Inflammatory macrophage (primary cell): ENCODE measurements at regions not wholly inside any gene's neighbourhood (a gene's known extent, or its start where the extent isn't known, plus 50 kb on each side); places are given as distances from the start of the nearest gene placed in this dataset.
"Not testable (repeated sequence)": the region's sequence is repeated elsewhere in the genome, so short reads cannot be mapped to it uniquely, and the experiment has no call there.

Experiments used
- DNase-seq, 2 donors: peaks; one replicate each; pipeline ENCODE4 v3.0.0-alpha.2; 2020 to 2022

DNA sequence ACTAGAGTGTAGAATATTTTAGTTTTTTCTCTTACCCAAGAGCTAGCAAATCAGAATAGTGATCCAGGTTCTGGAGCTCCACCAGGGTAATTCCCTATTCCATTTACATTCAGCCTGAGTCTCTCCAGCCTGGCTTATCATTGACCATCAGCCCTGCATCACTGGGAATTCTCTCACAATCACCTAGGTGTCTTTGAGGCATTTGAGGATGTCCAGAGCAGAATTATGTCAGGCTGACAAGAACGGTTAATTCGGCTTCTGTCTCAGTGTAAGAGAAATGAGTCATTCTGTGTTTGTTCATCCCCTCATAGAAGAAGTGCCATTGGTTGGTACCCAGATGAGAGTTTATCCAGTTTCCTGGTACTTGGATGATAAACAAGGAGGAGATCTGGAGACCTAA, 180.5 kb downstream of the ZNF737 start:
- no peak for DNase-seq

DNA sequence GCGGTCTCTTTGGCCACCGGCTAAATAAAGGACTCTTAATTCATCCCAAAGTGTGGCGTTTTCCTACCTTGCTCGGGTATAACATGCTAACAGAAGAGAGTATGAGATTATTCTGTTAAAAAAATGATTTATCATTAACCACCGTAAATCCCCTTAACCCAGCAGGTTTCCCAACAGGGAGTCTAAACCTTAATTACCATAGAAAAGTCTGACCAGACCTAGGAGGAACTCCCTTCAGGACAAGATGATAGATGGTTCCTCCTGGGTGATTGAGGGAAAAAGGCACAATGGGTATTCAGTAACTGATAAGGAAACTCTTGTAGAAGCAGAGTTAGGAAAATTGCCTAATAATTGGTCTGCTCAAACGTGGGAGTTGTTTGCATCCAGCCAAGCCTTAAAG, 193.7 kb downstream of the ZNF737 start:
- no peak for DNase-seq

DNA sequence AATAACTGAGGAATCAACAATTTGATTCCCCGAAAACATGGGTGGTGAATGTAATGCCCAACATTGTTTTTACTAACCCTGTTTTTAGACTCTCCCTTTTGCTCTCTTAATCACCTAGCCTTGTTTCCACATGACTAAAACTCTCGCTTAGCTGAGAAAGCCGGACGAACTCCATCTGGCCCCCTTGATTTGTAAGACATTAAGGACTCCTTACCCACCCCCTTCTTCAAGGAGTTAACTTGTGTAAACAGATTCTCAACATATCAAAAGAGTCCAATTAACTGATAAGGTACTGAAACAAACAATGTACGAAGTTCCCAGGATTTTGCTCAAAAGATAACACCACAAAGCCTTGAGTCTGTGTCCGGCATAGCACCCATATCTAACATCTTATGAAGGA, 194.3 kb downstream of the ZNF737 start:
- not testable (repeated sequence) for DNase-seq

DNA sequence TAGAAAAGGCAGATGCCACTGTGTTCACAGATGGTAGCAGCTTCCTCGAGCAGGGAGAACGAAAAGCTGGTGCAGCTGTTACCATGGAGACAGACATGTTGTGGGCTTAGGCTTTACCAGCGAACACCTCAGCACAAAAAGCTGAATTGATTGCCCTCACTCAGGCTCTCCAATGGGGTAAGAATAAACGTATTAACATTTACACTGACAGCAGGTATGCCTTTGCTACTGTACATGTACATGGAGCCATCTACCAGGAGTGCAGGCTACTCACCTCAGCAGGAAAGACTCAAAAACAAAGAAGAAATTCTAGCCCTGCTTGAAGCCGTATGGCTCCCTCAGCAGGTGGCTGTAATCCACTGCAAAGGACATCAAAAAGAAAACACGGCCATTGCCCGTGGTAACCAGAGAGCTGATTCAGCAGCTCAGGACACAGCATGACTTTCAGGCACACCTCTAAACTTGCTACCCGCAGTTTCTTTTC, 197.7 kb downstream of the ZNF737 start:
- no peak for DNase-seq

DNA sequence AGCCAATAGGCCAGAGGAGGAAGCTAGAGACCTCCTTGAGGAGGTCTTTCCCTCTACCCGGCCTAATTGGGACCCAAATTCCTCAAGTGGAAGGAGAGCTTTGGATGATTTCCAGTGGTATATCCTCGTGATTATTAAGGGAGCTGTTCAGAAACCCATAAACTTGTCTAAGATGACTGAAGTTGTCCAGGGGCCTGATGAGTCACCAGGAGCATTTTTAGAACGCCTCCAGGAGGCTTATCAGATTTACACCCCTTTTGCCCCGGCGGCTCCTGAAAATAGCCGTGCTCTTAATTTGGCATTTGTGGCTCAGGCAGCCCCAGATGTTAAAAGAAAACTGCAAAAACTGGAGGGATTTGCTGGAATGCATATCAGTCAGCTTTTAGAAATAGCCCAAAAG, 198.1 kb downstream of the ZNF486 start:
- DNase-seq, result no peak

DNA sequence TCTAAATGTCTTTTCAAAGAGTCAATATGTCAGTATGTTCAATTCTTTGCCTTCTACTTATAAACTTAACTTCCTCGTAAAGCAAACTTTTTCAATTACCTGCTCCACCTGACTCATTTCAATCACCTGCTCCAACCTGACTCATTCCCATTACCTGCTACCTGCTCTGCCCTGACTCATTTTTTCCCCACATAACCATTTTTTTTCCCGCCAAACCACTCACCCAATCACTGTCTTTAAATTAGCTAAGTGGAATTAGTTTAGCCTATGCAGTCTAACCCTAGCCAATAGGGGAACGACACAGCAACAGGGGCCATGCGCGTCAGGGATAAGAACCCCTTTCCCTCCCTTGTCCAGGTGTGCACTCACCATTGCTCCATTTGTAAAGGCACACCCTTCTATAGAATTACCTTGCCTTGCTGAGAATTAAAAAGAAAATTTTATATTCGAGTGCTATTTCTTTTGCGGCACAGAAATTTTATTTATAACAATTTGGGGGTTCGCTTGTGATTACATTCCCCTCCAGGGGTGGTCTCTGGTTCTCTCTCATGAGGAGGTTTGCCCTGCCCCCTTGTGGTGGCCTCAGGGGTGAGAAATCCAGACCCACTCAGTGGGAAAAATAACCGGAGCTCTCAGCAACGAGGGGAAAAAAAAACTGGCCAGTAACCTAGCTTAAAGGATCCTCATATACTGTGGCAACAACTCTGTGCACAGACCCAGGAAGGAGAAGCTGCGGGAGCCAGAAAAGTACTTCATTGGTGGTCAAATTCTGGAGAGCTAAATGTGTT, 193.1 kb downstream of the ZNF486 start:
- DNase-seq, result no peak

GRCh38 chr19:20358841-20359465, 191.9 kb downstream of the ZNF486 start:
- DNase-seq, result not testable (repeated sequence)

GRCh38 chr19:20357921-20358320, 190.9 kb downstream of the ZNF486 start:
- no peak for DNase-seq

DNA sequence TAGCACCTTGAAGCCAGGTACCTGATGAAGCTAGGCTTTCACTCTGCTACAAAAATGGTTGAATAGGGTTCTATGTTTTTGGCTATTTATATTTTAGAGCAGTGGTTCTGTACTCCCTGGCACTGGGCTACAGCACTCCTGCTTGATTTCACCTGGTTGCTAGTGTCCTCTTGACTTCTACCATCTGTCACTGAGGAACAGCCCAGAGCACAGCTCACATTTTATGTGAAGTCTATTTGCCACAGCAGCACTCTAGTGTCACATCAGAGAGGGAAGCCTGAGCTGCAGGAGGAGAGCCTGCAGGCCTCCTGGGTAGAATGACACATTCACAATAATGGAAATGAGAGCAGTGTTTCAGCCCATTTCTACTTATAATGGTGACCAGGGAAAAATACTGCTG, 184.2 kb downstream of the ZNF486 start:
- no peak for DNase-seq

- DNase-seq, result no peak
Measured at GRCh38 chr19:20349206-20349605, 182.2 kb downstream of the ZNF486 start.

- DNase-seq, result no peak
Measured at GRCh38 chr19:20339444-20339843, 172.4 kb downstream of the ZNF486 start.

DNA sequence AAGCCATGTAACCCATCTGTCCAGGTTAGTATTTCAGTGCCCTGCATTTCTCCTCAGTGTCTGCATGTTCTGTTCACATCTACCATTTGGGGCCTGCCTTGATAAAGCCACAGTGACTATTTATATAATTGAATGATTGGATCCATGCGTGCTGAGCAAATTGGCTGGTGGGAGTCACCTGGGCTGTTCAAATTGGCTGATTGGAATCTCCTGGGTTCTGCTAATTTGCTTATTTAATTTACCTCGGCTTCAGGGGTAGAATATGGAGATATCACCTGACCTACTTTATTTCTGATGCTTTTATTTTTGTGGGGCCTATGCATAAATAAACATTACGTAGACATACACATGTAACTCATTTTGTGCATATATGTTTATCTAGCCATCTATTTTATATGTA, 167.7 kb downstream of the ZNF486 start:
- no peak for DNase-seq

- DNase-seq, result no peak
Measured at GRCh38 chr19:20333508-20333907, 166.5 kb downstream of the ZNF486 start.

GRCh38 chr19:20325151-20325550, 158.1 kb downstream of the ZNF486 start:
- no peak for DNase-seq

DNA sequence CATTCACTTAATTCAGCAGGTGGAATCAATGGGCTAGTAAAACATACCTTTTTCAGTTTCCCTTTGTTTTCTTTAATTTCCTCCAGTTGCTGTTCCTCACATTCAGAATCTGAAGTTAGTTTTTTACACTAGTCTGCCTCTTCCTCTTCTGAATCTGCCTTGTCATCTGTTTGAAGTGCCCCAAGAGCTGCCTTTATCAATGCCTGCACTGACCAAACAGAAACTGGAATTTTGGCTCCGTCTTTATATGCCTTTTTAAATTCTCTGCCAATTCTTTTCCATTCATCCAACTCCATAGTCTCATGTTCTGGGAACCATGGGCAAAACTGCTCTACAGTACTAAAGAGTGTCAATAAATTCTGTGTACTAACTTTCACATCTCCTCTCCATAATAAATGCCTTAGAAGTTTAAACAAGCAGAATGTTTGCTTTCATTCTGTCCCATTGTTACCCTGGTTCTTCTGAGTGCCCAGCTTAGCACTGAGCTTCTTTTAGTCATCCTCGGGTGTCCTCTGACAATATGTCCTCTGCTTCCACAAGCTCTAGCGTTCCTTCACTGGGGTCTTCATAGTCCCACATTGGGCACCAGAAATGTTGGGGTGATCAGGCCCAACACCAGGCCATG, 154.2 kb downstream of the ZNF486 start:
- DNase-seq, result no peak

- no peak for DNase-seq
Measured at GRCh38 chr19:20320191-20320590, 153.2 kb downstream of the ZNF486 start.

DNA sequence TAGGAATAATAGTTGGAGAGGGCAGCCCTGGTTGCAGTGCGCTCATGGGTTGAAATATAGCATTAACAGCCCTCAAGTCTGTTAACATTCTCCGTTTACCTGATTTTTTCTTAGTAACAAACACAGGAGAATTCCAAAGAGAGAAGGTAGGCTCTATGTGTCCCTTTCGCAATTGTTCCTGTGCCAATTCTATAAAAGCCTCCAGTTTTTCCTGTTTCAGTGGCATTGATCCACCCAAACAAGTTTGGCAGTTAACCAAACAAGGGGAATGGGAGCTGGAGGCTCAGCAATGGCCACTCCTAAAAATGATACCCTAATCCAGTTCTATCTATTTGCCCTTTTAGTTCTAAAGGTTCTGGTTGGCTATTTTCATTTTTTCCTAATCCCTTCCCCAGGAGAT, 151.6 kb downstream of the ZNF486 start:
- no peak for DNase-seq

GRCh38 chr19:20315543-20315942, 148.5 kb downstream of the ZNF486 start:
- no peak for DNase-seq

- no peak for DNase-seq
Measured at GRCh38 chr19:20313894-20314293, 146.9 kb downstream of the ZNF486 start.

DNA sequence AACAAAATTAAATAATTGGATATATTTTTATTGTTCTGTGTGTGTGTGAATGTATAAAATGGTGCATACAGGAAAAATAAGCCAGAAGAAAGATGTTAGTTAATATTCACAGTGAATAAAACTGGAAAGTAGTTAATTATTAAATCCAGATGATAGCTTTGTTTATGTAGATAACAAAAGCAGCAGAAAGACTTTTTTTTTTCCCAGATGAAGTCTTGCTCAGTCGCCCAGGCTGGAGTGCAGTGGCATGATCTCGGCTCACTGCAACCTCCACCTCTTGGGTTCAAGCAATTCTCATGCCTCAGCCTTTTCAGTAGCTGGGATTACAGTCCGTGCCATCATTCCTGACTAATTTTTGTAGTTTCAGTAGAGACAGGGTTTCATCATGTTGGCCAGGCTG, 140.1 kb downstream of the ZNF486 start:
- no peak for DNase-seq

DNA sequence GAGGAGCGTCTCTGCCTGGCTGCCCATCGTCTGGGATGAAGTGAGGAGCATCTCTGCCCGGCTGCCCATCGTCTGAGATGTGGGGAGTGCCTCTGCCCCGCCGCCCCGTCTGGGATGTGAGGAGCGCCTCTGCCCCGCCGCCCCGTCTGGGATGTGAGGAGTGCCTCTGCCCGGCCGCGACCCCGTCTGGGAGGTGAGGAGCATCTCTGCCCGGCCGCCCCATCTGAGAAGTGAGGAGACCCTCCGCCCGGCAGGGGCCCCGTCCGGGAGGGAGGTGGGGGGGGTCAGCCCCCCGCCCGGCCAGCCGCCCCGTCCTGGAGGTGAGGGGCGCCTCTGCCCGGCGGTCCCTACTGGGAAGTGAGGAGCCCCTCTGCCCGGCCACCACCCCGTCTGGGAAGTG, 129.3 kb downstream of the ZNF486 start:
- DNase-seq, result not testable (repeated sequence)

GRCh38 chr19:20294181-20294580, 127.2 kb downstream of the ZNF486 start:
- no peak for DNase-seq

DNA sequence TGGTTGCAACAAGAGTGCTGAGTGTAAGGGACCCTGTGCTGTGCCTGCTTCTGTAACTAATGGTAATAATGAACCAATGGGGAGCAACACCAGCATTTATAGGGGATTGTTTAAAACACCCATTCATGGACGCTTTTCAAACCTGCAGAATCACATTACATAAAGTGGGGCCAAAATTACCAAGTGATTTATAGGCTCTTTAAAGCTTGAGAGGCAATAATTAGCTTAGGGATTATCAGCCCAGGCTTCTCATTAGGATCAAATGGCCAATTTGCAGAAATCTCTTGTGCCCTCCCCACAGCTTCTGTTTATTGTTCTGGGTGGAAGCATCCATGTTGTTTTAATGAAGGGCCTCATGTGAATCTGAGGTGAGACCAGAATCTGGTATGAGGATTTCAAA, 125.5 kb downstream of the ZNF486 start:
- not testable (repeated sequence) for DNase-seq

DNA sequence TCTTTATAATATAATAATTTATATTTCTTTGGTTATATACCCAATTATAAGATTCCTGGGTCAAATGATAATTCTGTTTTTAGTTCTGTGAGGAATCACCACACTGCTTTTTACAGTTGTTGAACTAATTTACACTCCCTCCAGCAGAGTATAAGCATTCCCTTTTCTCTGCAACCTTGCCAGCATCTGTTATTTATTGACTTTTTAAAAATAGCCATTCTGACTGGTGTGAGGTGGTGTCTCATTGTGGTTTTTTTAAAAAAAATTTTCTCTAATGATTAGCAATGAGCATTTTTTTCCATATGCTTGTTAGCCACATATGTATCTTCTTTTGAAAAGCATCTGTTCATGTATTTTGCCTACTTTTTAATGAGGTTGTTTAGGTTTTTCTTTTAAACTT, 122.2 kb downstream of the ZNF486 start:
- no peak for DNase-seq
